Mesendoderm (in vitro differentiated cells): ENCODE measurements at regions not wholly inside any gene's neighbourhood (a gene's known extent, or its start where the extent isn't known, plus 50 kb on each side); places are given as distances from the start of the nearest gene placed in this dataset.
A peak's percentile ranks its signal among the peaks of the same experiment; 100 is the strongest.
"Not testable (repeated sequence)": the region's sequence is repeated elsewhere in the genome, so short reads cannot be mapped to it uniquely, and the experiment has no call there.

ENCODE experiments used
- DNase-seq: peaks from one replicate; pipeline ENCODE4 v3.0.0; 2013
- H2AK5ac ChIP-seq: 2 replicates; pipeline ENCODE4 v1.6.1; 2013; ENCODE audit warnings: low read length, inconsistent platforms
- H2BK120ac ChIP-seq: 2 replicates; pipeline ENCODE4 v1.6.1; 2013; ENCODE audit warnings: low read depth, mild to moderate bottlenecking, low read length, moderate library complexity, mixed read lengths
- H2BK15ac ChIP-seq: replicated peaks from 2 replicates; pipeline ENCODE4 v1.6.1; 2013; ENCODE audit warnings: low read depth, mild to moderate bottlenecking, moderate library complexity
- H2BK5ac ChIP-seq: 2 replicates; pipeline ENCODE4 v1.6.1; 2013; ENCODE audit warnings: low read length, inconsistent platforms
- H3K18ac ChIP-seq: 2 replicates; pipeline ENCODE4 v1.6.1; 2013; ENCODE audit warnings: mild to moderate bottlenecking, low read length, mixed read lengths
- H3K23ac ChIP-seq: one replicate; pipeline ENCODE4 v1.6.1; 2013; ENCODE audit warnings: low read length
- H3K27ac ChIP-seq: 2 replicates; pipeline ENCODE4 v1.5.1; 2013; ENCODE audit warnings: low read depth, mild to moderate bottlenecking, inconsistent platforms, low read length, moderate library complexity
- H3K27me3 ChIP-seq: 2 replicates; pipeline ENCODE4 v1.6.1; 2013; ENCODE audit warnings: low read length, control low read depth, mild to moderate bottlenecking, inconsistent platforms; ENCODE audit not compliant: insufficient read depth, poor library complexity
- H3K36me3 ChIP-seq: 2 replicates; pipeline ENCODE4 v1.6.1; 2013; ENCODE audit warnings: low read length, inconsistent platforms; ENCODE audit not compliant: control insufficient read depth, insufficient read depth
- H3K4ac ChIP-seq: one replicate; pipeline ENCODE4 v1.6.1; 2013; ENCODE audit warnings: low read depth, mild to moderate bottlenecking, low read length, moderate library complexity
- H3K4me1 ChIP-seq: 2 replicates; pipeline ENCODE4 v1.6.1; 2013; ENCODE audit warnings: low read depth, low read length, inconsistent platforms; ENCODE audit not compliant: control insufficient read depth
- H3K4me2 ChIP-seq: 2 replicates; pipeline ENCODE4 v1.6.1; 2013; ENCODE audit warnings: low read length
- H3K4me3 ChIP-seq: 2 replicates; pipeline ENCODE4 v1.5.1; 2013; ENCODE audit warnings: mild to moderate bottlenecking, low read length
- H3K56ac ChIP-seq: one replicate; pipeline ENCODE4 v1.6.1; 2013; ENCODE audit warnings: low read length
- H3K79me1 ChIP-seq: 2 replicates; pipeline ENCODE4 v1.6.1; 2013; ENCODE audit warnings: low read length, inconsistent platforms
- H3K79me2 ChIP-seq: 2 replicates; pipeline ENCODE4 v1.6.1; 2013; ENCODE audit warnings: mild to moderate bottlenecking, low read length; ENCODE audit not compliant: control insufficient read depth, insufficient read depth
- H3K9ac ChIP-seq: 2 replicates; pipeline ENCODE4 v1.6.1; 2013; ENCODE audit warnings: low read length, inconsistent platforms
- H4K5ac ChIP-seq: one replicate; pipeline ENCODE4 v1.6.1; 2013; ENCODE audit warnings: low read length
- H4K8ac ChIP-seq: one replicate; pipeline ENCODE4 v1.6.1; 2013; ENCODE audit warnings: low read depth, mild to moderate bottlenecking, control low read depth, low read length, moderate library complexity
- WGBS: extraction: QIAGEN DNeasy Blood & Tissue Kit; methylation state at CpG from one replicate; pipeline ENCODE4 v1.1.7; 2013; ENCODE audit warnings: low lambda C conversion rate, missing lambda C conversion rate; ENCODE audit not compliant: insufficient coverage; ENCODE audit errors: extremely low coverage; 5-methylcytosine and 5-hydroxymethylcytosine counted together

- no peak overlapping the region for H3K4me2 ChIP-seq
- no peak overlapping the region for H2BK120ac ChIP-seq
- no peak overlapping the region for H3K18ac ChIP-seq
- no peaks in the 10 kb centered on the region for H3K79me1 ChIP-seq
- H3K36me3 ChIP-seq = no peaks in the 10 kb centered on the region
- H3K4ac ChIP-seq = no peak overlapping the region
- no peak overlapping the region for H2BK15ac ChIP-seq
- no peak overlapping the region for H4K5ac ChIP-seq
- H3K4me1 ChIP-seq = no peaks in the 10 kb centered on the region
- no peak overlapping the region for H3K9ac ChIP-seq
- WGBS = no CpG with 5 or more reads among the region's 1 CpG
- H3K27me3 ChIP-seq = no peaks in the 10 kb centered on the region
- H3K23ac ChIP-seq = no peak overlapping the region
- H3K4me3 ChIP-seq = no peak overlapping the region
- no peak for DNase-seq
- H4K8ac ChIP-seq = no peak overlapping the region
- H2AK5ac ChIP-seq = no peak overlapping the region
- H3K56ac ChIP-seq = no peak overlapping the region
- no peak overlapping the region for H3K27ac ChIP-seq
- H3K79me2 ChIP-seq = no peaks in the 10 kb centered on the region
- H2BK5ac ChIP-seq = no peak overlapping the region
Measured at GRCh38 chr4:63080934-63081333, 1328.3 kb downstream of the TECRL start.

GRCh38 chr4:63063760-63064159, 1345.5 kb downstream of the TECRL start:
- Histone ChIP-seq H4K5ac (no peak overlapping the region), H3K18ac (no peak overlapping the region), H2BK5ac (no peak overlapping the region), H3K4me2 (no peak overlapping the region), H3K36me3 (no peaks in the 10 kb centered on the region), H3K79me2 (no peaks in the 10 kb centered on the region), H3K56ac (no peak overlapping the region), H3K27me3 (no peaks in the 10 kb centered on the region), H2AK5ac (no peak overlapping the region), H3K27ac (no peak overlapping the region), H3K4me3 (no peak overlapping the region), H4K8ac (no peak overlapping the region), H3K23ac (no peak overlapping the region), H2BK120ac (no peak overlapping the region), H3K9ac (no peak overlapping the region), H3K4ac (no peak overlapping the region), H3K79me1 (no peaks in the 10 kb centered on the region), H3K4me1 (no peaks in the 10 kb centered on the region), H2BK15ac (no peak overlapping the region)
- WGBS = no CpG with 5 or more reads among the region's 4 CpGs
- DNase-seq = peak; percentile 25

DNA sequence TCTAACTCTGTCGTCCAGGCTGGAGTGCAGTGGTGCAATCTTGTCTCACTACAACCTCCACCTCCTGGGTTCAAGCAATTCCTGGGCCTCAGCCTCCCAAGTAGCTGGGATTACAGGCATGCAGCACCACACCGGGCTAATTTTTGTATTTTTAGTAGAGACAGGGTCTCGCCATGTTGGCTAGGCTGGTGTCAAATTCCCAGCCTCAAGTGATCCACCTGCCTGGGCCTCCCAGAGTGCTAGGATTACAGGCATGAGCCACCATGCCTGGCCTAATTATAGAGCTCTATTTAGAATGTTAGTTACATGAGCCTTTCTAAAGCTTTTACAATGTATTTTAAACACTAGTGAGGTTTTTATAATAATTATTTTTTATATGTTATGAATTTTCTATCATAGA, 1346.4 kb downstream of the TECRL start:
- H3K18ac ChIP-seq, H3K27ac ChIP-seq, DNase-seq, H3K23ac ChIP-seq, H4K8ac ChIP-seq, H3K79me2 ChIP-seq, H3K9ac ChIP-seq, H3K4me1 ChIP-seq, H2BK120ac ChIP-seq, H3K4ac ChIP-seq, H2BK5ac ChIP-seq, H3K4me3 ChIP-seq, H3K79me1 ChIP-seq, H3K4me2 ChIP-seq, H2AK5ac ChIP-seq, H3K27me3 ChIP-seq, H3K36me3 ChIP-seq, H3K56ac ChIP-seq, H2BK15ac ChIP-seq, H4K5ac ChIP-seq: not testable (repeated sequence)
- no CpG with 5 or more reads among the region's 3 CpGs for WGBS

DNA sequence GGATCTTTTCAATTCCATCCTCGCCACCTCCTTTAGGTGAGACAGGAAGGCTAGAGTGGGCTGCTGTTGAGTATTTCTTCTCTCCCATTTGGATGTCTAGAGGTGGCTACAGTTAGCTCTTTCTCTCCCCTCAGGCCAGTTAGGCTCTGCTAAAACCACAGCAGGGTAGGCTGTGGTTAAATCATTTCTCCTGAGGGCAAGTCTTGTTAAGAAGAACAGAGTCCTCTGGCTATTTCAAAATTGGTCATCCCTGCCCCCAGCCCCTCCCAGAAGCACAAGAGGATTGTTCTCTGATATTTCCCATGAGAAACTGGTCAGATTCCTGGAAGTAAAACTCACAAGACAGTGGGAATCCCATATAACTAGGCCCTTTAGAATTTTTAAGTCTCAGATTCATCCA, 1359.5 kb downstream of the TECRL start:
- H2AK5ac ChIP-seq = no peak overlapping the region

GRCh38 chr4:63049278-63049677, 1360.0 kb downstream of the TECRL start:
- Histone ChIP-seq H3K18ac (peak overlapping the region; percentile 30), H3K4me3 (no peak overlapping the region), H2BK15ac (no peak overlapping the region), H3K23ac (no peak overlapping the region), H2BK120ac (no peak overlapping the region), H2AK5ac (no peak overlapping the region), H3K27me3 (no peaks in the 10 kb centered on the region), H3K36me3 (no peaks in the 10 kb centered on the region), H3K9ac (no peak overlapping the region), H2BK5ac (no peak overlapping the region), H3K27ac (no peak overlapping the region), H3K79me2 (no peaks in the 10 kb centered on the region), H4K8ac (no peak overlapping the region), H3K79me1 (no peaks in the 10 kb centered on the region), H3K4ac (no peak overlapping the region), H3K56ac (no peak overlapping the region), H4K5ac (no peak overlapping the region), H3K4me2 (no peak overlapping the region), H3K4me1 (no peaks in the 10 kb centered on the region)
- WGBS = no CpG with 5 or more reads among the region's 1 CpG
- DNase-seq = no peak

More for the DNA sequence above, 1359.5 kb downstream of the TECRL start:
- no peak overlapping the region for H2BK120ac ChIP-seq
- no peaks in the 10 kb centered on the region for H3K36me3 ChIP-seq
- no peaks in the 10 kb centered on the region for H3K27me3 ChIP-seq
- H3K79me2 ChIP-seq = no peaks in the 10 kb centered on the region
- H3K56ac ChIP-seq = no peak overlapping the region
- peak; percentile 26 for DNase-seq
- no peak overlapping the region for H3K4ac ChIP-seq
- H3K9ac ChIP-seq = no peak overlapping the region
- no peak overlapping the region for H3K4me2 ChIP-seq
- no peaks in the 10 kb centered on the region for H3K79me1 ChIP-seq
- no peak overlapping the region for H2BK5ac ChIP-seq
- no peak overlapping the region for H2BK15ac ChIP-seq
- no peaks in the 10 kb centered on the region for H3K4me1 ChIP-seq
- H3K27ac ChIP-seq = no peak overlapping the region
- H3K18ac ChIP-seq = peak overlapping the region; percentile 30
- no peak overlapping the region for H4K8ac ChIP-seq
- H3K23ac ChIP-seq = no peak overlapping the region
- H3K4me3 ChIP-seq = no peak overlapping the region
- WGBS = no CpG with 5 or more reads among the region's 1 CpG
- H4K5ac ChIP-seq = no peak overlapping the region

DNA sequence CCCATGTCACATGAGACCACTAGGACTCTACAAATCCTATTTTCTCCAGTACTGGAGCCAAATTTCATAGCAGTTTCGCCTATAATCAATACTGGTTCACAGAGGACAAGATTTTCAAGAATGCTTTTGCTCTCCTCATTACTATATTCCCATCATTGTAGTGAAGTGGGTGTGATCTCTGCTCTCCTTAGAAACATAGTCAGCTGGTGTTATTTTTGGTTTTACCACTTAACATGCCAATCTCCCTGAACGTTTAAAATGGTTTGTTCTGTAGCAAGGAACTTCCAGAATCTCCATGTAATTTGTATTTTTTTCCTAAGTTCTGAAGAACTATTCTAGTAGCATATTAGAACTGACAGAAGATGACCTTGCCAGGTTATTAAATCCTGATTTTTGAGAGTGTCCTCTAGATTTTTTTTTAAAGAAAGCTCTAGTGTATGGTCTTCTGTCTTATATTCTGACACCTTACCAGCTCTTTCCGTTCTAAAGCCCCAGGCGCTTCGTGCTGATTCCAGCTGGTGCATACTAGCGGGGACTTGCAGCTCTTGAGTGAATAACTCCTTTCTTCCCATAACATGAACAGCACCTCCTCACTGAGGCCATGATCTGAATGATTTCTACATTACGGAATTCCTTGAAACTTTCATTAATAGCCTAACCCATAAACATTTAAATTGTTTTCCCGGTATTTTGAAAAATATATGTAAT, 1372.9 kb downstream of the TECRL start:
- no peak overlapping the region for H3K9ac ChIP-seq
- no peaks in the 10 kb centered on the region for H3K27me3 ChIP-seq
- H4K5ac ChIP-seq = no peak overlapping the region
- no peak overlapping the region for H2BK120ac ChIP-seq
- H3K18ac ChIP-seq = no peak overlapping the region
- no peaks in the 10 kb centered on the region for H3K79me1 ChIP-seq
- H2AK5ac ChIP-seq = no peak overlapping the region
- WGBS = no CpG with 5 or more reads among the region's 8 CpGs
- H4K8ac ChIP-seq = no peak overlapping the region
- DNase-seq = no peak
- no peak overlapping the region for H3K23ac ChIP-seq
- no peak overlapping the region for H3K4me2 ChIP-seq
- H3K56ac ChIP-seq = no peak overlapping the region
- no peak overlapping the region for H3K4me3 ChIP-seq
- no peak overlapping the region for H3K4ac ChIP-seq
- no peaks in the 10 kb centered on the region for H3K79me2 ChIP-seq
- no peak overlapping the region for H2BK5ac ChIP-seq
- H3K4me1 ChIP-seq = no peaks in the 10 kb centered on the region
- H3K27ac ChIP-seq = no peak overlapping the region
- H2BK15ac ChIP-seq = no peak overlapping the region
- H3K36me3 ChIP-seq = no peaks in the 10 kb centered on the region
